ENCODE measurements at regions not wholly inside any gene's neighbourhood (a gene's known extent, or its start where the extent isn't known, plus 50 kb on each side); places are given as distances from the start of the nearest gene placed in this dataset.
"Not testable (repeated sequence)": the region's sequence is repeated elsewhere in the genome, so short reads cannot be mapped to it uniquely, and the experiment has no call there.

- H3K4me3 ChIP-seq (ENCODE audit: low read length in 2 of 2); H3K9ac ChIP-seq (ENCODE audit: low read depth in 1 of 2, low read length in 2 of 2); H3K4me1 ChIP-seq (ENCODE audit: control insufficient read depth in 2 of 2, insufficient read depth in 2 of 2, low read length in 2 of 2); H3K36me3 ChIP-seq (ENCODE audit: control insufficient read depth in 2 of 2, insufficient read depth in 2 of 2, low read length in 2 of 2); H3K9me3 ChIP-seq (ENCODE audit: control insufficient read depth in 2 of 2, low read length in 2 of 2); H3K27ac ChIP-seq (ENCODE audit: low read depth in 2 of 2, low read length in 2 of 2); H3K27me3 ChIP-seq (ENCODE audit: control insufficient read depth in 2 of 2, insufficient read depth in 2 of 2, low read length in 2 of 2): not testable (repeated sequence)
These were observed 176.2 kb downstream of the USP22 start for GRCh38 chr17:20866444-20867209.

GRCh38 chr17:20867436-20867937, 175.3 kb downstream of the USP22 start:
- H3K4me3 ChIP-seq (ENCODE audit: low read length in 2 of 2); H3K27ac ChIP-seq (ENCODE audit: low read depth in 2 of 2, low read length in 2 of 2); H3K9ac ChIP-seq (ENCODE audit: low read depth in 1 of 2, low read length in 2 of 2): not testable (repeated sequence)

GRCh38 chr17:20867938-20868661, 174.7 kb downstream of the USP22 start:
- not testable (repeated sequence) for H3K27ac ChIP-seq (ENCODE audit: low read depth in 2 of 2, low read length in 2 of 2); H3K27me3 ChIP-seq (ENCODE audit: control insufficient read depth in 2 of 2, insufficient read depth in 2 of 2, low read length in 2 of 2); H3K4me1 ChIP-seq (ENCODE audit: control insufficient read depth in 2 of 2, insufficient read depth in 2 of 2, low read length in 2 of 2); H3K36me3 ChIP-seq (ENCODE audit: control insufficient read depth in 2 of 2, insufficient read depth in 2 of 2, low read length in 2 of 2); H3K4me3 ChIP-seq (ENCODE audit: low read length in 2 of 2); H3K9me3 ChIP-seq (ENCODE audit: control insufficient read depth in 2 of 2, low read length in 2 of 2); H3K9ac ChIP-seq (ENCODE audit: low read depth in 1 of 2, low read length in 2 of 2)

More at GRCh38 chr17:20867436-20867937, 175.3 kb downstream of the USP22 start:
- not testable (repeated sequence) for H3K4me1 ChIP-seq (ENCODE audit: control insufficient read depth in 2 of 2, insufficient read depth in 2 of 2, low read length in 2 of 2); H3K36me3 ChIP-seq (ENCODE audit: control insufficient read depth in 2 of 2, insufficient read depth in 2 of 2, low read length in 2 of 2); H3K27me3 ChIP-seq (ENCODE audit: control insufficient read depth in 2 of 2, insufficient read depth in 2 of 2, low read length in 2 of 2); H3K9me3 ChIP-seq (ENCODE audit: control insufficient read depth in 2 of 2, low read length in 2 of 2)

- not testable (repeated sequence) for H3K9me3 ChIP-seq (ENCODE audit: control insufficient read depth in 2 of 2, low read length in 2 of 2); H3K36me3 ChIP-seq (ENCODE audit: control insufficient read depth in 2 of 2, insufficient read depth in 2 of 2, low read length in 2 of 2); H3K27me3 ChIP-seq (ENCODE audit: control insufficient read depth in 2 of 2, insufficient read depth in 2 of 2, low read length in 2 of 2); H3K9ac ChIP-seq (ENCODE audit: low read depth in 1 of 2, low read length in 2 of 2); H3K27ac ChIP-seq (ENCODE audit: low read depth in 2 of 2, low read length in 2 of 2); H3K4me1 ChIP-seq (ENCODE audit: control insufficient read depth in 2 of 2, insufficient read depth in 2 of 2, low read length in 2 of 2); H3K4me3 ChIP-seq (ENCODE audit: low read length in 2 of 2)
These were observed 174.2 kb downstream of the USP22 start for GRCh38 chr17:20868662-20869007.

GRCh38 chr17:20873173-20873572, 169.6 kb downstream of the USP22 start:
- not testable (repeated sequence) for H3K27me3 ChIP-seq (ENCODE audit: control insufficient read depth in 2 of 2, insufficient read depth in 2 of 2, low read length in 2 of 2)

GRCh38 chr17:20873688-20874328, 169.0 kb downstream of the USP22 start:
- H3K36me3 ChIP-seq (ENCODE audit: control insufficient read depth in 2 of 2, insufficient read depth in 2 of 2, low read length in 2 of 2); H3K4me3 ChIP-seq (ENCODE audit: low read length in 2 of 2); H3K4me1 ChIP-seq (ENCODE audit: control insufficient read depth in 2 of 2, insufficient read depth in 2 of 2, low read length in 2 of 2); H3K9me3 ChIP-seq (ENCODE audit: control insufficient read depth in 2 of 2, low read length in 2 of 2); H3K9ac ChIP-seq (ENCODE audit: low read depth in 1 of 2, low read length in 2 of 2); H3K27ac ChIP-seq (ENCODE audit: low read depth in 2 of 2, low read length in 2 of 2); H3K27me3 ChIP-seq (ENCODE audit: control insufficient read depth in 2 of 2, insufficient read depth in 2 of 2, low read length in 2 of 2): not testable (repeated sequence)

More at GRCh38 chr17:20873173-20873572, 169.6 kb downstream of the USP22 start:
- H3K9me3 ChIP-seq (ENCODE audit: control insufficient read depth in 2 of 2, low read length in 2 of 2); H3K27ac ChIP-seq (ENCODE audit: low read depth in 2 of 2, low read length in 2 of 2); H3K4me1 ChIP-seq (ENCODE audit: control insufficient read depth in 2 of 2, insufficient read depth in 2 of 2, low read length in 2 of 2); H3K36me3 ChIP-seq (ENCODE audit: control insufficient read depth in 2 of 2, insufficient read depth in 2 of 2, low read length in 2 of 2); H3K4me3 ChIP-seq (ENCODE audit: low read length in 2 of 2); H3K9ac ChIP-seq (ENCODE audit: low read depth in 1 of 2, low read length in 2 of 2): not testable (repeated sequence)

GRCh38 chr17:20877384-20877783, 165.4 kb downstream of the USP22 start:
- not testable (repeated sequence) for H3K27ac ChIP-seq (ENCODE audit: low read depth in 2 of 2, low read length in 2 of 2); H3K36me3 ChIP-seq (ENCODE audit: control insufficient read depth in 2 of 2, insufficient read depth in 2 of 2, low read length in 2 of 2); H3K9me3 ChIP-seq (ENCODE audit: control insufficient read depth in 2 of 2, low read length in 2 of 2); H3K4me3 ChIP-seq (ENCODE audit: low read length in 2 of 2); H3K27me3 ChIP-seq (ENCODE audit: control insufficient read depth in 2 of 2, insufficient read depth in 2 of 2, low read length in 2 of 2); H3K4me1 ChIP-seq (ENCODE audit: control insufficient read depth in 2 of 2, insufficient read depth in 2 of 2, low read length in 2 of 2); H3K9ac ChIP-seq (ENCODE audit: low read depth in 1 of 2, low read length in 2 of 2)

GRCh38 chr17:20890338-20890737, 152.5 kb downstream of the USP22 start:
- Histone ChIP-seq H3K36me3 (ENCODE audit: control insufficient read depth in 2 of 2, insufficient read depth in 2 of 2, low read length in 2 of 2) (no peaks in the 10 kb centered on the region), H3K9ac (ENCODE audit: low read depth in 1 of 2, low read length in 2 of 2) (no peak overlapping the region), H3K4me3 (ENCODE audit: low read length in 2 of 2) (no peak overlapping the region), H3K4me1 (ENCODE audit: control insufficient read depth in 2 of 2, insufficient read depth in 2 of 2, low read length in 2 of 2) (no peaks in the 10 kb centered on the region), H3K27me3 (ENCODE audit: control insufficient read depth in 2 of 2, insufficient read depth in 2 of 2, low read length in 2 of 2) (no peaks in the 10 kb centered on the region), H3K9me3 (ENCODE audit: control insufficient read depth in 2 of 2, low read length in 2 of 2) (no peaks in the 10 kb centered on the region), H3K27ac (ENCODE audit: low read depth in 2 of 2, low read length in 2 of 2) (no peak overlapping the region)

- H3K4me3 ChIP-seq (ENCODE audit: low read length in 2 of 2); H3K27ac ChIP-seq (ENCODE audit: low read depth in 2 of 2, low read length in 2 of 2); H3K4me1 ChIP-seq (ENCODE audit: control insufficient read depth in 2 of 2, insufficient read depth in 2 of 2, low read length in 2 of 2); H3K27me3 ChIP-seq (ENCODE audit: control insufficient read depth in 2 of 2, insufficient read depth in 2 of 2, low read length in 2 of 2); H3K36me3 ChIP-seq (ENCODE audit: control insufficient read depth in 2 of 2, insufficient read depth in 2 of 2, low read length in 2 of 2); H3K9me3 ChIP-seq (ENCODE audit: control insufficient read depth in 2 of 2, low read length in 2 of 2); H3K9ac ChIP-seq (ENCODE audit: low read depth in 1 of 2, low read length in 2 of 2): not testable (repeated sequence)
These were observed 147.4 kb downstream of the USP22 start for GRCh38 chr17:20895426-20895825.

- Histone ChIP-seq H3K4me1 (ENCODE audit: control insufficient read depth in 2 of 2, insufficient read depth in 2 of 2, low read length in 2 of 2) (no peaks in the 10 kb centered on the region), H3K9me3 (ENCODE audit: control insufficient read depth in 2 of 2, low read length in 2 of 2) (no peaks in the 10 kb centered on the region), H3K4me3 (ENCODE audit: low read length in 2 of 2) (no peak overlapping the region)
These were observed 146.6 kb downstream of the USP22 start for GRCh38 chr17:20896153-20896649.

More at GRCh38 chr17:20896153-20896649, 146.6 kb downstream of the USP22 start:
- Histone ChIP-seq H3K27me3 (ENCODE audit: control insufficient read depth in 2 of 2, insufficient read depth in 2 of 2, low read length in 2 of 2) (no peaks in the 10 kb centered on the region), H3K27ac (ENCODE audit: low read depth in 2 of 2, low read length in 2 of 2) (no peak overlapping the region), H3K36me3 (ENCODE audit: control insufficient read depth in 2 of 2, insufficient read depth in 2 of 2, low read length in 2 of 2) (no peaks in the 10 kb centered on the region), H3K9ac (ENCODE audit: low read depth in 1 of 2, low read length in 2 of 2) (no peak overlapping the region)
